ENCODE measurements at regions not wholly inside any gene's neighbourhood (a gene's known extent, or its start where the extent isn't known, plus 50 kb on each side); places are given as distances from the start of the nearest gene placed in this dataset.

- Histone ChIP-seq H3K4me1 (ENCODE audit: control insufficient read depth, insufficient read depth, low read length) (no peaks in the 10 kb centered on the region), H3K36me3 (ENCODE audit: control insufficient read depth, insufficient read depth, low read length) (no peaks in the 10 kb centered on the region), H3K27me3 (ENCODE audit: control insufficient read depth, insufficient read depth, low read length) (no peaks in the 10 kb centered on the region), H3K4me3 (ENCODE audit: low read depth in 2 of 2, low read length in 2 of 2) (no peak overlapping the region), H3K27ac (ENCODE audit: low read length) (no peak overlapping the region), H3K9me3 (ENCODE audit: control insufficient read depth, insufficient read depth, low read depth, low read length) (no peaks in the 10 kb centered on the region)
- in situ Hi-C loops (cut with HindIII; ENCODE audit: low pct_unique_long_range_greater_than_20kb, low sequenced_read_pairs): no loop called here
- POLR2A ChIA-PET: no interaction called here
- no peak for DNase-seq (ENCODE audit: low read depth, low spot score)
- intact Hi-C loops (cut with micrococcal nuclease; ENCODE audit: unreplicated experiment): no loop called here
- no peak for ATAC-seq
- CTCF ChIA-PET: no interaction called here
- BruUV-seq (replicated peaks): no TSS peak
- TF ChIP-seq SIN3A (IDR thresholded peaks at IDR 0.05; ENCODE audit: borderline replicate concordance, insufficient read depth, low read depth, low read length) (no peak), CTCF (IDR thresholded peaks at IDR 0.05) (no peak), TCF7L2 (IDR thresholded peaks at IDR 0.05; ENCODE audit: low read depth, low read length) (no peak), POLR2AphosphoS5 (IDR thresholded peaks at IDR 0.05; ENCODE audit: low read depth, low read length) (no peak), REST (IDR thresholded peaks at IDR 0.05; ENCODE audit: insufficient read depth in 1 of 2, low read depth in 2 of 2, low read length in 1 of 2) (no peak)
These were observed 100.6 kb upstream of the RNF32 start for GRCh38 chr7:156539999-156540398.

GRCh38 chr7:156537006-156537405 lies 103.6 kb upstream of the RNF32 start:
- Histone ChIP-seq H3K4me3 (ENCODE audit: low read depth in 2 of 2, low read length in 2 of 2) (no peak overlapping the region), H3K9me3 (ENCODE audit: control insufficient read depth, insufficient read depth, low read depth, low read length) (no peaks in the 10 kb centered on the region), H3K27me3 (ENCODE audit: control insufficient read depth, insufficient read depth, low read length) (no peaks in the 10 kb centered on the region), H3K27ac (ENCODE audit: low read length) (no peak overlapping the region), H3K36me3 (ENCODE audit: control insufficient read depth, insufficient read depth, low read length) (no peaks in the 10 kb centered on the region), H3K4me1 (ENCODE audit: control insufficient read depth, insufficient read depth, low read length) (no peaks in the 10 kb centered on the region)
- CTCF ChIA-PET: no interaction called here
- in situ Hi-C loops (cut with HindIII; ENCODE audit: low pct_unique_long_range_greater_than_20kb, low sequenced_read_pairs) (no loop called here), intact Hi-C loops (cut with micrococcal nuclease; ENCODE audit: unreplicated experiment) (no loop called here)
- POLR2A ChIA-PET: interaction anchor here (0.5 kb wide), 1 partner anchor 11 kb away, joined by 20 read pairs; no protein-coding TSS in a partner anchor
- no TSS peak for BruUV-seq (replicated peaks)
- ATAC-seq (no peak), DNase-seq (ENCODE audit: low read depth, low spot score) (no peak)
- no peak for TF ChIP-seq REST (IDR thresholded peaks at IDR 0.05; ENCODE audit: insufficient read depth in 1 of 2, low read depth in 2 of 2, low read length in 1 of 2)
- no peak for TF ChIP-seq SIN3A (IDR thresholded peaks at IDR 0.05; ENCODE audit: borderline replicate concordance, insufficient read depth, low read depth, low read length)
- TF ChIP-seq CTCF (IDR thresholded peaks at IDR 0.05): no peak
- no peak for TF ChIP-seq TCF7L2 (IDR thresholded peaks at IDR 0.05; ENCODE audit: low read depth, low read length)
- TF ChIP-seq POLR2AphosphoS5 (IDR thresholded peaks at IDR 0.05; ENCODE audit: low read depth, low read length): no peak

All from Panc1 (cell line).